Activated T-cell treated with anti-CD3 and anti-CD28 coated beads, Interleukin-2, amount 50 U/mL, for 4 hours (primary cell): ENCODE measurements at regions not wholly inside any gene's neighbourhood (a gene's known extent, or its start where the extent isn't known, plus 50 kb on each side); places are given as distances from the start of the nearest gene placed in this dataset.

ENCODE experiments used
- ATAC-seq, 2 donors: fragments of 200-7000 bp; cut with Tn5 transposase; one replicate each; pipeline ENCODE4 v1.10.0; 2021
- DNase-seq: peaks from one replicate; pipeline ENCODE4 v3.0.0-alpha.2; 2020
- H3K27me3 Mint-ChIP-seq: one replicate; pipeline ENCODE4 v1.8.0; 2021; ENCODE audit warnings: low read depth, mixed read lengths
- H3K36me3 Mint-ChIP-seq: one replicate; pipeline ENCODE4 v1.8.0; 2022; ENCODE audit warnings: mixed read lengths; ENCODE audit not compliant: insufficient read depth
- H3K4me1 Mint-ChIP-seq: one replicate; pipeline ENCODE4 v1.8.0; 2021; ENCODE audit warnings: low read depth, mixed read lengths
- H3K4me3 Mint-ChIP-seq: one replicate; pipeline ENCODE4 v1.8.0; 2021; ENCODE audit warnings: mild to moderate bottlenecking, moderate library complexity, mixed read lengths
- H3K9me3 Mint-ChIP-seq: one replicate; pipeline ENCODE4 v1.8.0; 2021; ENCODE audit warnings: mixed read lengths

DNA sequence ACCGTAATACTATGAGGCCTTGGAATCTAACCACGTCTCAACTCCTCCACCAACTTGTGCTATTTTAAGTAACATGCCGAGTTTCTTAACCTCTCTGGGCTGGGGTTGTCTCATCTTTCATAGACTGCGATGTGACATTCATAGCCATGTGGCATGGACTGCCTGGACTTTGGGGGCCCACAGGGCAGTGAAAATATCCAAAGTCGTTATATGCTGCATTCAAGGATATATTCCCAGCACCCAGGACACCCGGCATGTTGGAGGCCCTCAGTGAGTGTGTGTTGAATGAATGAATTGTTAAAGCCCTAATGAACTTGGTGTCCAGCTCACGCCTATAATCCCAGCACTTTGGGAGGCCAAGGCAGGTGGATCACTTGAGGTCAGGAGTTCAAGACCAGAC is 203.1 kb downstream of the CBLN1 start:
- Mint-ChIP-seq H3K4me3 (no peak overlapping the region), H3K27me3 (no peaks in the 10 kb centered on the region), H3K36me3 (no peaks in the 10 kb centered on the region), H3K9me3 (peaks cover 16% of the 10 kb centered on the region), H3K4me1 (no peaks in the 10 kb centered on the region)
- DNase-seq (no peak), ATAC-seq (no peak)

- no peaks in the 10 kb centered on the region for H3K4me1 Mint-ChIP-seq
- no peak for ATAC-seq
- H3K4me3 Mint-ChIP-seq = no peak overlapping the region
- no peak for DNase-seq
- no peaks in the 10 kb centered on the region for H3K27me3 Mint-ChIP-seq
- H3K9me3 Mint-ChIP-seq = peaks cover 16% of the 10 kb centered on the region
- no peaks in the 10 kb centered on the region for H3K36me3 Mint-ChIP-seq
These were observed 203.5 kb downstream of the CBLN1 start for GRCh38 chr16:49078104-49078503.

- Mint-ChIP-seq H3K27me3 (peaks cover 2% of the 10 kb centered on the region), H3K4me3 (no peak overlapping the region), H3K4me1 (no peaks in the 10 kb centered on the region), H3K36me3 (no peaks in the 10 kb centered on the region), H3K9me3 (peaks cover 12% of the 10 kb centered on the region)
- ATAC-seq = no peak
- no peak for DNase-seq
These were observed 205.9 kb downstream of the CBLN1 start for GRCh38 chr16:49075709-49076108.

DNA sequence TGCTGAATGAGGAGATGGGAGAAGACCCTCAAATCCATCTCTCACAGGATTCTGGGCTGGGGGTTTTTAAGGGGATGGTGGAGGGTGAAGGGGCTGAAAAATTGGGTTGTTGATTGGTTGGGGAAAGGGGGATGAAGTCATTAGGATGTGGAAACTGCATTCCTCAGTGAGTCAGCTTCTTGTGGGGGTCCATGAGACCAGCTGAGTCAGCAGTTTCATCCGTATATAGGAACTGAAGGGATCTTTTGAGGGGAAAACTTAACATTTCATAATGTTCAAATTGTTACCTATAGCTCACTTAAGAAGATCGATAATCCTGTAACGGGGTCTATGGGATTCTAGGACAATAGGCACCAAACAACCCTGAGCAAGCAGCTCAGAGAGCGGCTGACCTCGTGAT is 213.4 kb downstream of the CBLN1 start:
- DNase-seq (no peak), ATAC-seq (no peak)
- no peaks in the 10 kb centered on the region for H3K36me3 Mint-ChIP-seq
- H3K9me3 Mint-ChIP-seq = peaks cover 4% of the 10 kb centered on the region
- H3K27me3 Mint-ChIP-seq = peaks cover 2% of the 10 kb centered on the region
- H3K4me3 Mint-ChIP-seq = no peak overlapping the region
- H3K4me1 Mint-ChIP-seq = no peaks in the 10 kb centered on the region

DNA sequence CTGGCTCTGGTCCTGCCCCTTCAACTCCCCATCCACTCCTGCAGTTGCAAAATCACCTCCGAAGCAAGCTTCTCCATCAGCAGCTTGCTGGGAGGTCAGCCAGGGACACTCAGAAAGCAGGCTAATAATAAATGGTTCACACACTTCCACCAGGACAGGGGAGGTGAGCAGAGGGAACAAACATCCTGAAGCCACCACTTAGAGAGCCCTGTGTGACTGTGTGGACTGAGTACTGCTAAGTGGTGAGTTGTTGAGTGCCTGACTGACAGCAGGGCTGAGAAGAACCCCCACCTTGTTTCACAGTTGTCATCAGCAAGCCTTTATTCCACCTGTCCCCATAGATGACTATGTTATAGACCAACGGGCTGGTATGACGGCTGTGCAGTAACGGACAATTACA is 213.9 kb downstream of the CBLN1 start:
- Mint-ChIP-seq H3K9me3 (peaks cover 4% of the 10 kb centered on the region), H3K4me3 (no peak overlapping the region), H3K4me1 (no peaks in the 10 kb centered on the region), H3K36me3 (no peaks in the 10 kb centered on the region), H3K27me3 (peaks cover 2% of the 10 kb centered on the region)
- DNase-seq = no peak
- ATAC-seq = no peak

- ATAC-seq (no peak), DNase-seq (no peak)
- peaks cover 3% of the 10 kb centered on the region for H3K9me3 Mint-ChIP-seq
- no peaks in the 10 kb centered on the region for H3K4me1 Mint-ChIP-seq
- no peaks in the 10 kb centered on the region for H3K27me3 Mint-ChIP-seq
- H3K36me3 Mint-ChIP-seq = no peaks in the 10 kb centered on the region
- H3K4me3 Mint-ChIP-seq = no peak overlapping the region
These were observed 220.4 kb downstream of the CBLN1 start for GRCh38 chr16:49061137-49061714.

DNA sequence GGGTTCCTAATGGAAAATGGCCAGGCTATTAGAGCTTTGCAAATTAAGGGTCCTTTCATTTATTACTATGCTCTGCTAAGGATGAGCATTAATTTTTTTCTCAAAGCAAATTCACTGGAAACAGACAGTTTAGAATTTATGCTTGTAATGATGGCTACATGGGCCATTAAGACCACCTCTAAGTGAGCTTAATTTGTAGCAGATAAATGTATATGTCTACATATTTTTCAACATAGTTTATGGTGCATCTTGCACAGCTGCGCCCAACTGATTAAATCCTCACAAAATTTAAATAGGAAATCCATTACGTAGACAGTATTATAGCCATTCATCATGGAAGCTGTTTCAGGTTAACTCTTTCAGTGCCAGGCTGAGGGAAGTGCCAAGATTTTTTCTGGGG is 220.9 kb downstream of the CBLN1 start:
- no peaks in the 10 kb centered on the region for H3K36me3 Mint-ChIP-seq
- no peak for DNase-seq
- no peak for ATAC-seq
- H3K9me3 Mint-ChIP-seq = peaks cover 3% of the 10 kb centered on the region
- H3K27me3 Mint-ChIP-seq = no peaks in the 10 kb centered on the region
- no peak overlapping the region for H3K4me3 Mint-ChIP-seq
- no peaks in the 10 kb centered on the region for H3K4me1 Mint-ChIP-seq

GRCh38 chr16:49058382-49058781 is 223.3 kb downstream of the CBLN1 start:
- ATAC-seq = no peak
- Mint-ChIP-seq H3K4me1 (no peaks in the 10 kb centered on the region), H3K36me3 (no peaks in the 10 kb centered on the region), H3K4me3 (no peak overlapping the region), H3K9me3 (peaks cover 3% of the 10 kb centered on the region), H3K27me3 (no peaks in the 10 kb centered on the region)
- no peak for DNase-seq

DNA sequence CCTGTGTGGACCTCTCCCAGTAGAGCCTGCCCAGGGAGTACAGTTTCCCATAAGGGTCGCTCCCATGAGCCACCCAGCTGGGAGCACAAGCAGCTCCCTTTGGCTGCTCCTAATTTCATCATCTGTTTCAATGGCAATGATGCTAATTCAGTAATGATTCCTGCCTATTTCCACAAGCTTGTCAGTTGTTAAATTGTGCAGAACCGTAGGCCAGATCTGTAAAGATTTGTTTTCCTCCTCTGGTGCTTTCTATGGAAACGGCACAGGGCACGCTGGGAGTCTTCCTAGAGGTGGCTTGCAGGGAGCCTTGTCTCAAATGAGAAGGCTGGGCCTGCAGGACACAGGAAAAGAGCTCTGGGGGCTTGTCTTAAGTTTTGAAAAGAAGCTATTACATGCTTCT is 223.7 kb downstream of the CBLN1 start:
- Mint-ChIP-seq H3K4me1 (no peaks in the 10 kb centered on the region), H3K9me3 (peaks cover 3% of the 10 kb centered on the region), H3K36me3 (no peaks in the 10 kb centered on the region), H3K27me3 (no peaks in the 10 kb centered on the region), H3K4me3 (no peak overlapping the region)
- DNase-seq (no peak), ATAC-seq (no peak)

DNA sequence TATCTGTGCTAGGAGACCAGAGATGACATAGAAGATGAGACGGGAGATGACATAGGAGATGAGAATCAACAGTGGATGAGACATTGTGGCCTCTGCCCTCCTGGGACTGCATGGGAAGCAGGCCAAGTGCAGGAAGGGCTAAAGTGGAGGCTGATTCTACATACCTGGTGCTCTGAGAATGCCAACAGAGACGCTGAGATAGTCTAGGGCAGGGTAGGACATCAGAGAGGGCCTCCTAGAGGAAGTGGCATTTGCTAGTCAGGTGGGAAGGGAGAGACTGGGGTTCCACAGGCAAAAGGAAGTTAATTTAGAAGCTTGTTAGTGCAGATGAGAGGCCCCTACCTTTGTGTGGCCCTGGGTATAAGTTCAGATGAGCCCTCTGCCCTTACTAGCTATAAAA is 224.2 kb downstream of the CBLN1 start:
- H3K36me3 Mint-ChIP-seq = no peaks in the 10 kb centered on the region
- ATAC-seq = no peak
- no peaks in the 10 kb centered on the region for H3K27me3 Mint-ChIP-seq
- DNase-seq = no peak
- H3K4me3 Mint-ChIP-seq = no peak overlapping the region
- H3K9me3 Mint-ChIP-seq = peaks cover 3% of the 10 kb centered on the region
- H3K4me1 Mint-ChIP-seq = no peaks in the 10 kb centered on the region

GRCh38 chr16:49056546-49056945 is 225.1 kb downstream of the CBLN1 start:
- no peaks in the 10 kb centered on the region for H3K27me3 Mint-ChIP-seq
- no peaks in the 10 kb centered on the region for H3K4me1 Mint-ChIP-seq
- DNase-seq (no peak), ATAC-seq (no peak)
- H3K4me3 Mint-ChIP-seq = no peak overlapping the region
- peaks cover 3% of the 10 kb centered on the region for H3K9me3 Mint-ChIP-seq
- no peaks in the 10 kb centered on the region for H3K36me3 Mint-ChIP-seq

- DNase-seq (no peak), ATAC-seq (no peak)
- Mint-ChIP-seq H3K27me3 (no peaks in the 10 kb centered on the region), H3K36me3 (no peaks in the 10 kb centered on the region), H3K4me1 (no peaks in the 10 kb centered on the region), H3K4me3 (no peak overlapping the region), H3K9me3 (peaks cover 3% of the 10 kb centered on the region)
These were observed 225.7 kb downstream of the CBLN1 start for GRCh38 chr16:49055824-49056545.

DNA sequence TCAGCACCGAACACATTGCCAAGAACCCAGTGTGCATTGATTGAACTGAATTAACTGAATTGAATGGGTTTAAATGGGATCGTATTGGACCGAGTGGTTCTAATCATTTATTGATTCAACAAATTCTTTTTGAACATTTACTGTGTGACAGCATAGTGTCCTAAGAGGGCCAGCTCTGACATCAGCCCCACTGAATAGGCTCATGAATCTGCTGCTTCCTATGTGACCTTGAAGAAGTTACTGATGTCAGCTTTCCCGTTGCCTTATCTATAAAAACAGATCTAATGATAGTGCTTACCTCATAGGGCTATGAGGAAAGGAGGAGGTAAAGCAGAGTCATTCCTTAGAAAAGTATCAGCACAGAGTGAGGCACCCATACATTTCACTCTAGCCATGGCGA is 226.3 kb downstream of the CBLN1 start:
- no peak for ATAC-seq
- Mint-ChIP-seq H3K4me1 (no peaks in the 10 kb centered on the region), H3K4me3 (no peak overlapping the region), H3K9me3 (peaks cover 3% of the 10 kb centered on the region), H3K36me3 (no peaks in the 10 kb centered on the region), H3K27me3 (no peaks in the 10 kb centered on the region)
- DNase-seq = no peak

DNA sequence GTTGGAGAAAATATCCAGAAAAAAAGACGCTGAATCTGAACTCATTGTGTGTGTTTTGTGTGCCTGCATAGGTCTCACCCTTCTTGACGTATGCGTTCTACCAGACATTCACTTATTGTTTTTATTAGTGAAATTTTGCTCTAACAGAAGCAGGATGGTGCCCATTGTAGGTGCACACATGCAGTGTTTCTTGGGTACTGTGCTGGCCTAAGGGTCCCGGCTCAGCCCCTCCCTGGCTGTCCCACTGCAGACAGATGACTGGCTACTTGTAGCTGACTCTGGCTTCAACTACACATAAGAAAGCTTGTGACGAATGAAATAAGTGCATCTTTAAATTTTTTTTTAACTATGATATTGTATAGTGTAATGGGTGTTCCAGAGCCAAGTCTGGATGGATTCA is 227.0 kb downstream of the CBLN1 start:
- ATAC-seq = no peak
- no peaks in the 10 kb centered on the region for H3K4me1 Mint-ChIP-seq
- no peak overlapping the region for H3K4me3 Mint-ChIP-seq
- DNase-seq = no peak
- no peaks in the 10 kb centered on the region for H3K27me3 Mint-ChIP-seq
- H3K36me3 Mint-ChIP-seq = no peaks in the 10 kb centered on the region
- H3K9me3 Mint-ChIP-seq = peaks cover 3% of the 10 kb centered on the region

- Mint-ChIP-seq H3K27me3 (no peaks in the 10 kb centered on the region), H3K36me3 (no peaks in the 10 kb centered on the region), H3K4me3 (no peak overlapping the region), H3K9me3 (peaks cover 3% of the 10 kb centered on the region), H3K4me1 (no peaks in the 10 kb centered on the region)
- ATAC-seq = no peak
- DNase-seq = no peak
These were observed 228.8 kb downstream of the CBLN1 start for GRCh38 chr16:49052846-49053245.
